ENCODE measurements at regions not wholly inside any gene's neighbourhood (a gene's known extent, or its start where the extent isn't known, plus 50 kb on each side); places are given as distances from the start of the nearest gene placed in this dataset.

DNA sequence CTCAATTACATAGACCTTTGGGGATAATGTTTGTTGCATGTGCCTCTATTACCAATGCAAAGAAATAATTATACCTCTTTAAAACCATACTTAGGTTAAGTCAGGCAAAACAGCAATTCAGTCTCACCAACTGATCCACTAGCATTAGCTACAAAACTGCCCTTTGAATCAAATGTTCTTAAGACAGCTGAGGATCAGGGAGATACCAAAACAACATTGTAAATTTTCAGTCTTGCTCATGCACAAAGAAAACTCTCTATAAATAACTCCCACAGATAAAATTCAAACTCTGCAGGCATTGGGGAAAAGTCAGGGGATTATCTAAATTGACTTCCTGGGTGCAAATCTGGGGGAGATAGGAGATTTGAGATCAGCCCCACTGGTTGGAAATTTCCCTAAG is 100.9 kb upstream of the DPT start:
- TF ChIP-seq, protein P1, sequence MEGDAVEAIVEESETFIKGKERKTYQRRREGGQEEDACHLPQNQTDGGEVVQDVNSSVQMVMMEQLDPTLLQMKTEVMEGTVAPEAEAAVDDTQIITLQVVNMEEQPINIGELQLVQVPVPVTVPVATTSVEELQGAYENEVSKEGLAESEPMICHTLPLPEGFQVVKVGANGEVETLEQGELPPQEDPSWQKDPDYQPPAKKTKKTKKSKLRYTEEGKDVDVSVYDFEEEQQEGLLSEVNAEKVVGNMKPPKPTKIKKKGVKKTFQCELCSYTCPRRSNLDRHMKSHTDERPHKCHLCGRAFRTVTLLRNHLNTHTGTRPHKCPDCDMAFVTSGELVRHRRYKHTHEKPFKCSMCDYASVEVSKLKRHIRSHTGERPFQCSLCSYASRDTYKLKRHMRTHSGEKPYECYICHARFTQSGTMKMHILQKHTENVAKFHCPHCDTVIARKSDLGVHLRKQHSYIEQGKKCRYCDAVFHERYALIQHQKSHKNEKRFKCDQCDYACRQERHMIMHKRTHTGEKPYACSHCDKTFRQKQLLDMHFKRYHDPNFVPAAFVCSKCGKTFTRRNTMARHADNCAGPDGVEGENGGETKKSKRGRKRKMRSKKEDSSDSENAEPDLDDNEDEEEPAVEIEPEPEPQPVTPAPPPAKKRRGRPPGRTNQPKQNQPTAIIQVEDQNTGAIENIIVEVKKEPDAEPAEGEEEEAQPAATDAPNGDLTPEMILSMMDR (IDR thresholded peaks at IDR 0.05; ENCODE audit: insufficient read depth, low read depth, low read length), result no peak
- TF ChIP-seq EZH2 (IDR thresholded peaks at IDR 0.05; ENCODE audit: insufficient read depth, low read length), result no peak

Measured in astrocyte (in vitro differentiated cells and primary cell).